H9 (cell line): ENCODE measurements at regions not wholly inside any gene's neighbourhood (a gene's known extent, or its start where the extent isn't known, plus 50 kb on each side); places are given as distances from the start of the nearest gene placed in this dataset.

ENCODE experiments used
- DNase-seq: peaks from one replicate; pipeline ENCODE4 v3.0.0-alpha.2; 2017
- H2AFZ ChIP-seq: one replicate; pipeline ENCODE4 v1.6.1; 2013; ENCODE audit warnings: mild to moderate bottlenecking, low read length, control low read depth, moderate library complexity
- H2AK5ac ChIP-seq: 2 replicates; pipeline ENCODE4 v1.6.1; 2013; ENCODE audit warnings: low read length, control low read depth, mixed read lengths; ENCODE audit not compliant: insufficient read length
- H2BK120ac ChIP-seq: one replicate; pipeline ENCODE4 v1.6.1; 2013; ENCODE audit warnings: low read depth, mild to moderate bottlenecking, low read length, control low read depth, inconsistent platforms; ENCODE audit not compliant: poor library complexity, severe bottlenecking
- H2BK12ac ChIP-seq: 2 replicates; pipeline ENCODE4 v1.6.1; 2013; ENCODE audit warnings: low read length, control low read depth, mixed read lengths, low read depth; ENCODE audit not compliant: insufficient read length
- H2BK15ac ChIP-seq: 2 replicates; pipeline ENCODE4 v1.6.1; 2013; ENCODE audit warnings: low read depth, low read length, control low read depth
- H2BK20ac ChIP-seq: one replicate; pipeline ENCODE4 v1.6.1; 2013; ENCODE audit warnings: low read depth, mild to moderate bottlenecking, low read length, control low read depth, inconsistent platforms; ENCODE audit not compliant: poor library complexity, severe bottlenecking
- H2BK5ac ChIP-seq: 2 replicates; pipeline ENCODE4 v1.6.1; 2013; ENCODE audit warnings: low read length, control low read depth, mixed read lengths; ENCODE audit not compliant: insufficient read length
- H3K14ac ChIP-seq: 2 replicates; pipeline ENCODE4 v1.6.1; 2013; ENCODE audit warnings: low read length, control low read depth; ENCODE audit not compliant: insufficient read depth
- H3K18ac ChIP-seq: 2 replicates; pipeline ENCODE4 v1.6.1; 2013; ENCODE audit warnings: low read depth, mild to moderate bottlenecking, mixed read lengths, low read length, control low read depth; ENCODE audit not compliant: insufficient read length
- H3K23ac ChIP-seq: 2 replicates; pipeline ENCODE4 v1.6.1; 2013; ENCODE audit warnings: low read length, control low read depth, mixed read lengths, low read depth; ENCODE audit not compliant: insufficient read length
- H3K23me2 ChIP-seq: 2 replicates; pipeline ENCODE4 v1.6.1; 2013; ENCODE audit warnings: low read depth, mild to moderate bottlenecking, mixed read lengths, low read length, control low read depth; ENCODE audit not compliant: insufficient read length, poor library complexity, severe bottlenecking
- H3K27ac ChIP-seq: 2 replicates; pipeline ENCODE4 v1.5.1; 2013; ENCODE audit warnings: low read length, control low read depth, mixed read lengths, low read depth; ENCODE audit not compliant: insufficient read length
- H3K27me3 ChIP-seq: 2 replicates; pipeline ENCODE4 v1.6.1; 2013; ENCODE audit warnings: low read length, control low read depth, inconsistent platforms; ENCODE audit not compliant: insufficient read depth
- H3K4ac ChIP-seq: 2 replicates; pipeline ENCODE4 v1.6.1; 2013; ENCODE audit warnings: low read depth, mild to moderate bottlenecking, control low read depth, inconsistent platforms, low read length, moderate library complexity
- H3K4me1 ChIP-seq: 2 replicates; pipeline ENCODE4 v1.6.1; 2013; ENCODE audit warnings: low read length, control low read depth, inconsistent platforms; ENCODE audit not compliant: insufficient read depth
- H3K4me2 ChIP-seq: 2 replicates; pipeline ENCODE4 v1.6.1; 2013; ENCODE audit warnings: low read length, control low read depth, mixed read lengths; ENCODE audit not compliant: insufficient read length, insufficient read depth
- H3K56ac ChIP-seq: 2 replicates; pipeline ENCODE4 v1.6.1; 2013; ENCODE audit warnings: low read depth, mild to moderate bottlenecking, mixed read lengths, low read length, control low read depth; ENCODE audit not compliant: insufficient read length
- H3K79me1 ChIP-seq: 2 replicates; pipeline ENCODE4 v1.6.1; 2013; ENCODE audit warnings: low read depth, mild to moderate bottlenecking, moderate library complexity, low read length, control low read depth, inconsistent platforms; ENCODE audit not compliant: insufficient read depth, poor library complexity, severe bottlenecking
- H3K79me2 ChIP-seq: 2 replicates; pipeline ENCODE4 v1.6.1; 2013; ENCODE audit warnings: low read length, control low read depth, inconsistent platforms; ENCODE audit not compliant: insufficient read depth
- H3K9ac ChIP-seq: 2 replicates; pipeline ENCODE4 v1.6.1; 2013; ENCODE audit warnings: low read length, control low read depth, mixed read lengths; ENCODE audit not compliant: insufficient read length; ENCODE audit errors: extremely low read depth
- H3K9me3 ChIP-seq: one replicate; pipeline ENCODE4 v1.6.1; 2013; ENCODE audit warnings: low read depth, low read length, inconsistent platforms; ENCODE audit not compliant: control insufficient read depth
- H3T11ph ChIP-seq: one replicate; pipeline ENCODE4 v1.6.1; 2013; ENCODE audit warnings: mild to moderate bottlenecking, low read length, control low read depth, inconsistent platforms
- H4K20me1 ChIP-seq: one replicate; pipeline ENCODE4 v1.6.1; 2013; ENCODE audit not compliant: control insufficient read depth, insufficient read length, insufficient read depth
- H4K5ac ChIP-seq: 2 replicates; pipeline ENCODE4 v1.6.1; 2013; ENCODE audit warnings: low read depth, mild to moderate bottlenecking, mixed read lengths, low read length, control low read depth; ENCODE audit not compliant: insufficient read length
- H4K8ac ChIP-seq: replicated peaks from 2 replicates; pipeline ENCODE4 v1.6.1; 2013; ENCODE audit warnings: low read length, control low read depth, mixed read lengths, low read depth; ENCODE audit not compliant: insufficient read length
- H4K91ac ChIP-seq: 2 replicates; pipeline ENCODE4 v1.6.1; 2013; ENCODE audit warnings: low read depth, mild to moderate bottlenecking, moderate library complexity, mixed read lengths, low read length, control low read depth; ENCODE audit not compliant: insufficient read length
- H3K27ac Mint-ChIP-seq, 3 experiments: 2 replicates in 2 of 3; 3 replicates in 1 of 3; pipeline ENCODE4 v1.8.0; 2020 to 2021; ENCODE audit warnings: mixed read lengths in 3 of 3, mild to moderate bottlenecking in 1 of 3, moderate library complexity in 1 of 3
- H3K27me3 Mint-ChIP-seq: 2 replicates; pipeline ENCODE4 v1.8.0; 2021; ENCODE audit warnings: low read depth, mild to moderate bottlenecking, moderate library complexity, mixed read lengths
- H3K36me3 Mint-ChIP-seq, 3 experiments: 2 replicates in 2 of 3; 3 replicates in 1 of 3; pipeline ENCODE4 v1.8.0; 2020 to 2021; ENCODE audit warnings: low read depth in 3 of 3, mixed read lengths in 3 of 3; ENCODE audit not compliant: insufficient read depth in 1 of 3
- H3K4me1 Mint-ChIP-seq, 2 experiments: 2 replicates each; pipeline ENCODE4 v1.8.0; 2020; ENCODE audit warnings: mixed read lengths in 2 of 2
- H3K4me3 Mint-ChIP-seq, 2 experiments: 2 replicates in 1 of 2; 3 replicates in 1 of 2; pipeline ENCODE4 v1.8.0; 2020 to 2021; ENCODE audit warnings: mild to moderate bottlenecking in 2 of 2, mixed read lengths in 2 of 2, moderate library complexity in 1 of 2
- H3K9me3 Mint-ChIP-seq, 2 experiments: 2 replicates in 1 of 2; 3 replicates in 1 of 2; pipeline ENCODE4 v1.8.0; 2020; ENCODE audit warnings: mild to moderate bottlenecking in 2 of 2, mixed read lengths in 2 of 2, moderate library complexity in 1 of 2
- CTCF ChIP-seq: fragments of 200-600 bp; sonication (generic); conservative IDR thresholded peaks from 3 replicates; pipeline ENCODE4 v1.8.0; 2021; ENCODE audit warnings: antibody characterized with exemption, mild to moderate bottlenecking
- WGBS: extraction: QIAGEN DNeasy Blood & Tissue Kit; methylation state at CpG from one replicate; pipeline ENCODE4 v1.1.7; 2013; ENCODE audit warnings: missing lambda C conversion rate, low lambda C conversion rate, mixed read lengths; ENCODE audit not compliant: insufficient read length; ENCODE audit errors: extremely low coverage; 5-methylcytosine and 5-hydroxymethylcytosine counted together

DNA sequence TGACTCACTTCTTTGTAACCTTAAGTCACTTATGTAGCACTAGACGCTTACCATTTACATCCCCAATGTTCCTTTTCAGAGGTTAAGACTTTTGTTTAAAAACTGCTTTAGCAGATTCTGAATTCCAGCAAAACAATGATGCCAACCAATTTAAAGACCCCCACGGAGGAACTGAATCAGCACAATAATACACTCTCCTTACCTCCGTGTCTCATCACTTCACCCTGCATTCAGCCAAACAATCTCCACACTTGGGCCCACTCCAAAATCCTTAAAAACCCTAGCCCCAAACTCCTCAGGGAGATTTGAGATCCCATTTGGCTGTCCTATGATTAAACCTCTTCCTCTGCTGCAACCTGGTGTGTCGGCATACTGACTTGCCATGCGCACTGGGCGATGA, 153.9 kb downstream of the B3GNT2 start:
- no peaks in the 10 kb centered on the region; the same call in 1 of the 2 replicates for H3K27me3 Mint-ChIP-seq
- Histone ChIP-seq H3K9ac (no peak overlapping the region), H2AFZ (no peak overlapping the region)

More for the DNA sequence above, 153.9 kb downstream of the B3GNT2 start:
- no peak overlapping the region for H2BK20ac ChIP-seq
- H3K79me1 ChIP-seq, result no peaks in the 10 kb centered on the region
- H3K4me1 ChIP-seq, result peaks cover 3% of the 10 kb centered on the region; the same call in 1 of the 2 replicates
- H4K91ac ChIP-seq, result no peak overlapping the region
- Mint-ChIP-seq H3K4me1 (peaks cover 35 to 44% of the 10 kb centered on the region in 2 experiments), H3K36me3 (peaks cover 13 to 20% (median 18%) of the 10 kb centered on the region in 3 experiments; a peak in 6 of 7 replicates), H3K9me3 (peaks cover 16 to 23% of the 10 kb centered on the region in 2 experiments), H3K4me3 (no peak overlapping the region), H3K27ac (peak overlapping the region; percentile 63 to 94 (median 79); a peak in 5 of 7 replicates)
- no peak overlapping the region for H3K23ac ChIP-seq
- no peak overlapping the region for H3K27ac ChIP-seq
- H2AK5ac ChIP-seq, result no peak overlapping the region
- no peak overlapping the region for H3K4me2 ChIP-seq
- H3K56ac ChIP-seq, result no peak overlapping the region
- H2BK5ac ChIP-seq, result no peak overlapping the region
- no peak for TF ChIP-seq CTCF
- no peak overlapping the region for H3T11ph ChIP-seq
- peak overlapping the region; percentile 11 for H3K18ac ChIP-seq
- no peak overlapping the region for H3K14ac ChIP-seq
- H3K79me2 ChIP-seq, result no peaks in the 10 kb centered on the region
- H4K20me1 ChIP-seq, result no peaks in the 10 kb centered on the region
- H2BK15ac ChIP-seq, result no peak overlapping the region
- no peak for DNase-seq
- no peaks in the 10 kb centered on the region for H3K9me3 ChIP-seq
- H3K4ac ChIP-seq, result no peak overlapping the region
- no CpG with 5 or more reads among the region's 6 CpGs for WGBS
- no peaks in the 10 kb centered on the region for H3K23me2 ChIP-seq
- H2BK12ac ChIP-seq, result no peak overlapping the region
- no peak overlapping the region for H4K5ac ChIP-seq
- no peak overlapping the region for H4K8ac ChIP-seq
- no peaks in the 10 kb centered on the region for H3K27me3 ChIP-seq
- no peak overlapping the region for H2BK120ac ChIP-seq
